Upper lobe of left lung (tissue), 6 donors: ENCODE measurements at regions not wholly inside any gene's neighbourhood (a gene's known extent, or its start where the extent isn't known, plus 50 kb on each side); places are given as distances from the start of the nearest gene placed in this dataset.

Experiments used
- ATAC-seq, 2 donors: fragments of 200-7000 bp; cut with Tn5 transposase; one replicate each; pipeline ENCODE4 v1.9.1; 2022; ENCODE audit warnings: mild to moderate bottlenecking in 2 of 2, moderate library complexity in 2 of 2; ENCODE audit not compliant: low FRiP score in 2 of 2
- DNase-seq, 2 donors: peaks; one replicate each; pipeline ENCODE4 v3.0.0-alpha.2; 2019 to 2020
- H3K27ac ChIP-seq, 4 donors: fragments of 200-600 bp; sonication (generic); one replicate each; pipeline ENCODE4 v1.5.1; 2016 to 2019
- H3K27me3 ChIP-seq, 4 donors: fragments of 200-600 bp; sonication (generic); one replicate each; pipeline ENCODE4 v1.5.1; 2017 to 2019
- H3K36me3 ChIP-seq, 4 donors: fragments of 200-600 bp; sonication (generic); one replicate each; pipeline ENCODE4 v1.5.1; 2016 to 2019
- H3K4me1 ChIP-seq, 4 donors: fragments of 200-600 bp; sonication (generic); one replicate each; pipeline ENCODE4 v1.5.1; 2018 to 2019
- H3K4me3 ChIP-seq, 4 donors: fragments of 200-600 bp; sonication (generic); one replicate each; pipeline ENCODE4 v1.5.1; 2017 to 2019; ENCODE audit warnings: mild to moderate bottlenecking in 2 of 4, moderate library complexity in 1 of 4
- H3K9me3 ChIP-seq, 4 donors: fragments of 200-600 bp; sonication (generic); one replicate each; pipeline ENCODE4 v1.5.1; 2018 to 2019
- EP300 ChIP-seq, 4 donors: sonication (generic); formaldehyde crosslinking; IDR thresholded peaks; one replicate each; pipeline ENCODE4 v1.5.1; 2017; ENCODE audit warnings: antibody characterized with exemption in 4 of 4, control low read depth in 2 of 4
- POLR2A ChIP-seq, 4 donors: fragments of 450-650 bp; IDR thresholded peaks; one replicate each; pipeline ENCODE4 v1.5.1; 2016 to 2017; ENCODE audit warnings: antibody characterized with exemption in 4 of 4, mild to moderate bottlenecking in 2 of 4
- POLR2AphosphoS5 ChIP-seq, 2 donors: sonication (generic); formaldehyde crosslinking; IDR thresholded peaks; one replicate each; pipeline ENCODE4 v1.5.1; 2017; ENCODE audit warnings: antibody characterized with exemption in 2 of 2
- WGBS, 2 donors: methylation state at CpG; one replicate each; pipeline ENCODE4 v1.1.5; 2017 to 2018; 5-methylcytosine and 5-hydroxymethylcytosine counted together
- TF ChIP-seq, protein P1 (sequence below), 6 experiments: fragments of 450-650 bp in 4 of 6; fragments of 200-600 bp in 2 of 6; sonication (generic) in 2 of 6; IDR thresholded peaks; one replicate each; pipeline ENCODE4 v1.5.1; 2016 to 2019; ENCODE audit warnings: antibody characterized with exemption in 6 of 6
- donor health status: DM: no; HTN: no; CAD: no; lungs with moderate emphysema.
- donor health status: DM: no; HTN: yes; CAD: no; lungs with severe emphysema.

- ATAC-seq (peak; percentile 31 to 58), DNase-seq (peak in 1 of 2 donors; percentile 78)
- Histone ChIP-seq H3K9me3 (no peaks in the 10 kb centered on the region), H3K27ac (no peak overlapping the region), H3K4me3 (no peak overlapping the region), H3K27me3 (no peaks in the 10 kb centered on the region), H3K36me3 (no peaks in the 10 kb centered on the region), H3K4me1 (peaks cover 2 to 16% (median 5%) of the 10 kb centered on the region in 4 donors)
- TF ChIP-seq, protein P1, sequence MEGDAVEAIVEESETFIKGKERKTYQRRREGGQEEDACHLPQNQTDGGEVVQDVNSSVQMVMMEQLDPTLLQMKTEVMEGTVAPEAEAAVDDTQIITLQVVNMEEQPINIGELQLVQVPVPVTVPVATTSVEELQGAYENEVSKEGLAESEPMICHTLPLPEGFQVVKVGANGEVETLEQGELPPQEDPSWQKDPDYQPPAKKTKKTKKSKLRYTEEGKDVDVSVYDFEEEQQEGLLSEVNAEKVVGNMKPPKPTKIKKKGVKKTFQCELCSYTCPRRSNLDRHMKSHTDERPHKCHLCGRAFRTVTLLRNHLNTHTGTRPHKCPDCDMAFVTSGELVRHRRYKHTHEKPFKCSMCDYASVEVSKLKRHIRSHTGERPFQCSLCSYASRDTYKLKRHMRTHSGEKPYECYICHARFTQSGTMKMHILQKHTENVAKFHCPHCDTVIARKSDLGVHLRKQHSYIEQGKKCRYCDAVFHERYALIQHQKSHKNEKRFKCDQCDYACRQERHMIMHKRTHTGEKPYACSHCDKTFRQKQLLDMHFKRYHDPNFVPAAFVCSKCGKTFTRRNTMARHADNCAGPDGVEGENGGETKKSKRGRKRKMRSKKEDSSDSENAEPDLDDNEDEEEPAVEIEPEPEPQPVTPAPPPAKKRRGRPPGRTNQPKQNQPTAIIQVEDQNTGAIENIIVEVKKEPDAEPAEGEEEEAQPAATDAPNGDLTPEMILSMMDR (IDR thresholded peaks at IDR 0.05) = peak in 5 of 6 experiments; percentile 23 to 61 (median 46)
- TF ChIP-seq POLR2AphosphoS5 (IDR thresholded peaks at IDR 0.05) = no peak
- WGBS, 2 donors = 79 to 80% methylated on average over 8 of the region's 8 CpGs
Measured at GRCh38 chr1:56409112-56409691, 170.2 kb downstream of the PLPP3 start.

GRCh38 chr1:56406821-56407220 lies 172.5 kb downstream of the PLPP3 start:
- no peak overlapping the region for H3K4me3 ChIP-seq
- no peaks in the 10 kb centered on the region for H3K9me3 ChIP-seq
- TF ChIP-seq POLR2AphosphoS5 (IDR thresholded peaks at IDR 0.05) (no peak), EP300 (IDR thresholded peaks at IDR 0.05) (no peak), POLR2A (IDR thresholded peaks at IDR 0.05) (no peak)
- TF ChIP-seq, protein P1 (IDR thresholded peaks at IDR 0.05) = no peak
- ATAC-seq = no peak
- no peak for DNase-seq
- peaks cover 2 to 11% (median 5%) of the 10 kb centered on the region in 4 donors for H3K4me1 ChIP-seq
- WGBS, 2 donors = 85 to 96% methylated on average over 2 of the region's 2 CpGs
- no peak overlapping the region for H3K27ac ChIP-seq
- H3K36me3 ChIP-seq = no peaks in the 10 kb centered on the region
- no peaks in the 10 kb centered on the region for H3K27me3 ChIP-seq

GRCh38 chr1:56404561-56405030 lies 174.8 kb downstream of the PLPP3 start:
- no peak overlapping the region for H3K27ac ChIP-seq
- H3K36me3 ChIP-seq = no peaks in the 10 kb centered on the region
- no peaks in the 10 kb centered on the region for H3K27me3 ChIP-seq
- ATAC-seq (peak in 1 of 2 donors; percentile 86), DNase-seq (no peak)
- H3K4me1 ChIP-seq = no peaks in the 10 kb centered on the region
- no peak overlapping the region for H3K4me3 ChIP-seq
- no peaks in the 10 kb centered on the region for H3K9me3 ChIP-seq
- WGBS, 2 donors = 62 to 81% methylated on average over 5 to 7 of the region's 7 CpGs
- no peak for TF ChIP-seq POLR2AphosphoS5 (IDR thresholded peaks at IDR 0.05)
- TF ChIP-seq EP300 (IDR thresholded peaks at IDR 0.05) = no peak
- no peak for TF ChIP-seq POLR2A (IDR thresholded peaks at IDR 0.05)
- TF ChIP-seq, protein P1 (IDR thresholded peaks at IDR 0.05) = no peak

- ATAC-seq = no peak
- no peak overlapping the region for H3K27ac ChIP-seq
- 71 to 74% methylated on average over 4 of the region's 4 CpGs for WGBS, 2 donors
Measured at GRCh38 chr1:56404066-56404465, 175.3 kb downstream of the PLPP3 start.

More at GRCh38 chr1:56404066-56404465, 175.3 kb downstream of the PLPP3 start:
- no peaks in the 10 kb centered on the region for H3K36me3 ChIP-seq
- H3K27me3 ChIP-seq = no peaks in the 10 kb centered on the region
- no peak for DNase-seq
- H3K4me1 ChIP-seq = no peaks in the 10 kb centered on the region
- no peak overlapping the region for H3K4me3 ChIP-seq
- no peaks in the 10 kb centered on the region for H3K9me3 ChIP-seq
- TF ChIP-seq EP300 (IDR thresholded peaks at IDR 0.05) = no peak
- no peak for TF ChIP-seq POLR2A (IDR thresholded peaks at IDR 0.05)
- TF ChIP-seq, protein P1 (IDR thresholded peaks at IDR 0.05) = no peak
- TF ChIP-seq POLR2AphosphoS5 (IDR thresholded peaks at IDR 0.05) = no peak
